Lower lobe of right lung (tissue), 2 donors: ENCODE measurements at regions not wholly inside any gene's neighbourhood (a gene's known extent, or its start where the extent isn't known, plus 50 kb on each side); places are given as distances from the start of the nearest gene placed in this dataset.

Experiments
- ATAC-seq, 2 donors: fragments of 200-7000 bp; cut with Tn5 transposase; one replicate each; pipeline ENCODE4 v1.9.1; 2020 to 2022; ENCODE audit warnings: mild to moderate bottlenecking in 2 of 2, moderate library complexity in 2 of 2
- DNase-seq: peaks from one replicate; pipeline ENCODE4 v3.0.0-alpha.2; 2020
- H3K27ac ChIP-seq: fragments of 200-600 bp; one replicate; pipeline ENCODE4 v1.8.0; 2022
- H3K27me3 ChIP-seq: fragments of 200-600 bp; one replicate; pipeline ENCODE4 v1.8.0; 2022; ENCODE audit warnings: low read depth
- H3K36me3 ChIP-seq: fragments of 200-600 bp; one replicate; pipeline ENCODE4 v1.8.0; 2022; ENCODE audit warnings: mild to moderate bottlenecking
- H3K4me1 ChIP-seq: fragments of 200-600 bp; one replicate; pipeline ENCODE4 v1.8.0; 2022
- H3K4me3 ChIP-seq: fragments of 200-600 bp; one replicate; pipeline ENCODE4 v1.8.0; 2022; ENCODE audit warnings: mild to moderate bottlenecking
- H3K9me3 ChIP-seq: fragments of 200-600 bp; one replicate; pipeline ENCODE4 v1.8.0; 2022
- CTCF ChIP-seq: fragments of 200-600 bp; IDR thresholded peaks from one replicate; pipeline ENCODE4 v1.8.0; 2022; ENCODE audit warnings: antibody characterized with exemption, mild to moderate bottlenecking
- intact Hi-C: fragments of 100-400 bp; cut with DNase I; formaldehyde crosslinking; loops from one replicate; pipeline ENCODE4 v1.11.0; 2022
- donor health status: DM: no; HTN: yes; CAD: no; lungs with severe emphysema.

DNA sequence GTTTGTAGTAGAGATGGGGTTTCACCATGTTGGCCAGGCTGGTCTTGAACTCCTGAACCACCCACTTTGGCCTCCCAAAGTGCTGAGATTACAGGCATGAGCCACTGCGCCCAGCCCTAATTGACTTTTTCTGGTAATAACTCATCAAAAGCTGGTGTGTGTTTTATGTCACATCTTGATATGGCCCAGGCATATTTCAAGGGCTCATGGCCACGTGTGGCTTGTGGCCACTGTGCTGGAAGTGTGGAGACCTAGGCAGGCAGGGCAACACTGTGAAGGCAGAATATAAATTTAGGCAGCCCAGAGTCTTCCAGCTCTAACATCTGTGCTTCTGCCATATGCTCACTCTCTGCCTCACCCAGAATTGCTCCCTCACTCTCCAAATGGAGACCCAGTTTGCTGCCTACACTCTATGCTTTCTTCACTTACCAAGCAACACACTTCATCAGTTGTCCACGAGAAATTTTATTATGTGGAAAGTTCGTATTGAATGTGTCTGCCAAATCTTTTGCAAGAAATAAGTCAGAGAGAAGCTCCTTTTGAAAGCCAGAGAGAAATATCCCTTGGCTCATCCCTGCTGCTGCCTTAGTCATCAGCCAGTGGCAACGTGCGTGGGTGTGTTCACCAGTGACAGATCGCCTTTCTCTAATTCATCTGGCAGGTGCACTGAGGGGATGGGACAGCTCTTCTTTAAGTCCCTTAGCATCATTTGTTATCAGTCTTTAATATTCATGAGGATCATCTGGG is 129.4 kb upstream of the CXCR4 start:
- no peak overlapping the region for H3K27ac ChIP-seq
- ATAC-seq (peak in 1 of 2 donors; percentile 38), DNase-seq (peak; percentile 57)
- no peak overlapping the region for H3K4me3 ChIP-seq
- H3K9me3 ChIP-seq, result no peaks in the 10 kb centered on the region
- TF ChIP-seq CTCF, result no peak
- H3K4me1 ChIP-seq, result peaks cover 14% of the 10 kb centered on the region
- no peaks in the 10 kb centered on the region for H3K36me3 ChIP-seq
- no peaks in the 10 kb centered on the region for H3K27me3 ChIP-seq
- intact Hi-C loops, result no loop called here

GRCh38 chr2:136246086-136246669 is 128.2 kb upstream of the CXCR4 start:
- DNase-seq, result peak; percentile 79
- H3K27ac ChIP-seq, result no peak overlapping the region
- ATAC-seq, result peak; percentile 88 to 91
- TF ChIP-seq CTCF, result no peak
- H3K36me3 ChIP-seq, result no peaks in the 10 kb centered on the region
- intact Hi-C loops, result no loop called here
- H3K4me1 ChIP-seq, result peaks cover 4% of the 10 kb centered on the region
- no peaks in the 10 kb centered on the region for H3K27me3 ChIP-seq
- H3K4me3 ChIP-seq, result peak overlapping the region; percentile 4
- H3K9me3 ChIP-seq, result no peaks in the 10 kb centered on the region

DNA sequence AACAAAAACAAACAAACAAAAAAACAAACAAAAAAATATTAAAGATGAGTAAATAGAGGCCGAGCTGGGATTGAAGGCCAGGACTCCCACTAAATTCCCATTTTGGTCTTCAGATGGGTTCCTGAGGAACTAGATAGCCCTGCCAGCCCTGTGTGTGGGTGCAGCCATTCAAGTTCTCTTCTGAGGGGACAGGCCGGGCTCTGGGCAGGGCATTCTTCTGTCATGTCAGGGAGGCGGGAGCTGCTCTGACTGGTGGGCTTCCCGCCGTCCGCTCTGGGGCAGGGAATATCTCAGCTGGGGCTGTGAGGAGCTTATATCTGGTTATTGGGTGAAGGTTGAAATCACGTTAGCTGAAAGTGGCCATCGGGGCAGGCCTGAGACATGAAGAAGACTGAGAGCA is 127.3 kb upstream of the CXCR4 start:
- Histone ChIP-seq H3K27ac (no peak overlapping the region), H3K4me3 (no peak overlapping the region), H3K9me3 (no peaks in the 10 kb centered on the region), H3K4me1 (peaks cover 4% of the 10 kb centered on the region), H3K27me3 (no peaks in the 10 kb centered on the region), H3K36me3 (no peaks in the 10 kb centered on the region)
- DNase-seq, result no peak
- intact Hi-C loops, result no loop called here
- no peak for ATAC-seq
- TF ChIP-seq CTCF, result no peak

- H3K27me3 ChIP-seq, result no peaks in the 10 kb centered on the region
- no peak overlapping the region for H3K4me3 ChIP-seq
- DNase-seq (no peak), ATAC-seq (no peak)
- peaks cover 4% of the 10 kb centered on the region for H3K4me1 ChIP-seq
- H3K9me3 ChIP-seq, result no peaks in the 10 kb centered on the region
- no peaks in the 10 kb centered on the region for H3K36me3 ChIP-seq
- no peak for TF ChIP-seq CTCF
- no peak overlapping the region for H3K27ac ChIP-seq
- intact Hi-C loops, result no loop called here
These were observed 126.6 kb upstream of the CXCR4 start for GRCh38 chr2:136244536-136244885.

GRCh38 chr2:136243638-136244535 is 125.9 kb upstream of the CXCR4 start:
- no peak for TF ChIP-seq CTCF
- intact Hi-C loops, result no loop called here
- no peak overlapping the region for H3K4me3 ChIP-seq

More at GRCh38 chr2:136243638-136244535, 125.9 kb upstream of the CXCR4 start:
- Histone ChIP-seq H3K9me3 (no peaks in the 10 kb centered on the region), H3K27me3 (no peaks in the 10 kb centered on the region), H3K27ac (no peak overlapping the region), H3K36me3 (no peaks in the 10 kb centered on the region), H3K4me1 (peaks cover 8% of the 10 kb centered on the region)
- DNase-seq (no peak), ATAC-seq (no peak)
